T-cell (primary cell): ENCODE measurements at regions not wholly inside any gene's neighbourhood (a gene's known extent, or its start where the extent isn't known, plus 50 kb on each side); places are given as distances from the start of the nearest gene placed in this dataset.

Source experiments
- ATAC-seq, 4 experiments: fragments of 200-7000 bp in 3 of 4; fragments of 150-1000 bp in 1 of 4; cut with Tn5 transposase; replicated peaks in 1 of 4; 1 replicate in 3 of 4; 2 replicates in 1 of 4; pipeline ENCODE4 v1.10.0; 2021; ENCODE audit warnings: moderate library complexity in 3 of 4, mild to moderate bottlenecking in 2 of 4, moderate number of reproducible peaks in 1 of 4
- CTCF ChIA-PET, 2 donors: fragments of 300-600 bp; sonication (Branson Sonifier 250); formaldehyde crosslinking; loops; one replicate each; lab custom pipeline; 2022; ENCODE audit warnings: antibody characterized with exemption in 2 of 2; lab: Charles Lee
- POLR2A ChIA-PET, 2 donors: fragments of 300-600 bp; sonication (Branson Sonifier 250); formaldehyde crosslinking; loops; one replicate each; lab custom pipeline; 2022; ENCODE audit warnings: antibody characterized with exemption in 2 of 2; lab: Charles Lee
- DNase-seq, 35 experiments: peaks; one replicate each; pipeline versions ENCODE4 v3.0.0 to v3.0.0-alpha.2; 2013 to 2023
- H3K27ac ChIP-seq: one replicate; pipeline ENCODE4 v1.5.1; 2013; ENCODE audit warnings: low read length
- H3K27me3 ChIP-seq, 2 experiments: replicated peaks in 1 of 2; 1 replicate in 1 of 2; 2 replicates in 1 of 2; pipeline versions ENCODE4 v1.6.1 to v1.7.0; 2013; ENCODE audit warnings: low read length in 1 of 2, mixed read lengths in 1 of 2; ENCODE audit not compliant: control insufficient read depth in 2 of 2, insufficient read depth in 2 of 2; ENCODE audit errors: extremely low read depth in 1 of 2
- H3K36me3 ChIP-seq, 2 donors: 1 replicate in 1 of 2; 2 replicates in 1 of 2; pipeline versions ENCODE4 v1.6.1 to v1.7.0; 2013; ENCODE audit warnings: low read length in 1 of 2; ENCODE audit not compliant: control insufficient read depth in 2 of 2, insufficient read depth in 1 of 2; ENCODE audit errors: extremely low read depth in 1 of 2
- H3K4me1 ChIP-seq, 2 experiments: 1 replicate in 1 of 2; 2 replicates in 1 of 2; pipeline versions ENCODE4 v1.6.1 to v1.7.0; 2013; ENCODE audit warnings: low read length in 2 of 2, mixed read lengths in 1 of 2; ENCODE audit not compliant: insufficient read depth in 2 of 2, control insufficient read depth in 1 of 2; ENCODE audit errors: extremely low read depth in 1 of 2
- H3K4me3 ChIP-seq, 2 donors: 1 replicate in 1 of 2; 2 replicates in 1 of 2; pipeline versions ENCODE4 v1.5.1 to v1.7.0; 2013; ENCODE audit warnings: mild to moderate bottlenecking in 2 of 2, low read length in 1 of 2, moderate library complexity in 1 of 2; ENCODE audit not compliant: control insufficient read depth in 1 of 2; ENCODE audit errors: extremely low read depth in 1 of 2
- H3K9me3 ChIP-seq: 2 replicates; pipeline ENCODE4 v1.7.0; 2013
- H3K27ac Mint-ChIP-seq, 2 donors: one replicate each; pipeline ENCODE4 v1.8.0; 2020 to 2021; ENCODE audit warnings: mild to moderate bottlenecking in 2 of 2, mixed read lengths in 2 of 2
- H3K27me3 Mint-ChIP-seq, 2 donors: one replicate each; pipeline ENCODE4 v1.8.0; 2021 to 2022; ENCODE audit warnings: mixed read lengths in 2 of 2
- H3K36me3 Mint-ChIP-seq: one replicate; pipeline ENCODE4 v1.8.0; 2021; ENCODE audit warnings: mixed read lengths
- H3K4me1 Mint-ChIP-seq, 3 donors: one replicate each; pipeline ENCODE4 v1.8.0; 2020 to 2022; ENCODE audit warnings: mixed read lengths in 3 of 3, mild to moderate bottlenecking in 1 of 3
- H3K4me3 Mint-ChIP-seq, 3 donors: one replicate each; pipeline ENCODE4 v1.8.0; 2020 to 2022; ENCODE audit warnings: mild to moderate bottlenecking in 3 of 3, mixed read lengths in 3 of 3, moderate library complexity in 3 of 3
- H3K9me3 Mint-ChIP-seq, 3 donors: one replicate each; pipeline ENCODE4 v1.8.0; 2020 to 2022; ENCODE audit warnings: mixed read lengths in 3 of 3
- WGBS: methylation state at CpG from one replicate; pipeline ENCODE4 v1.1.5; 2013; ENCODE audit warnings: missing lambda C conversion rate; ENCODE audit not compliant: insufficient coverage; 5-methylcytosine and 5-hydroxymethylcytosine counted together

DNA sequence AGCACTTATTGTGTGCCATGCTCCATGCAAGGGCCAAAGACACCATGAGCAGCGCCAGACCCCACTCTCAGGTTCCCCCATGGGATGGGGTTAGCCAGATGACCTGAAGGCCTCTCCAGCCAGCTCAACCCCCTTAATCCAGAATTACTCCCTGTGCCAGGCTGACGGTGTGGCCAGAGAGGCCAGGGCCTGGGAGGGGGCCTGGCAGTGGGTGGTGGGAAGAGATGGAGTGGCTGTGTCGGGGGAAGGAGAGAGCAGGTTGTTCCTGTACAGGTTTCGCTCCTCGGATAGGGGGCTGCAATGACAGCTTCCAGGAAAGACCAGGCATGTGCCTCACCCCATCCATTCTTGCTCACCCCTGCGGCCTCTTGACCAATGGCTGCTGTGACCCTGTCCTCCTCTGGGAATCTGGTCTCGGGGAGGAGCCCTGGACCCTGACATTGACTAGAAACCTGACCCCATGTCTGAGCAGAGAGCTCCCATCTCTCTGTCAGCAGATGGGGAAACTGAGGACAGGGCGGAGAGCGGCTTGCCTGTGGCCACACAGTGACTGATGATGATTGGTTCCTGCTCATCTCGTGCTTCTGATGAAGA is 345.3 kb downstream of the MATN1 start:
- Mint-ChIP-seq H3K27ac (no peak overlapping the region), H3K4me1 (peaks cover 0 to 4% (median 1%) of the 10 kb centered on the region in 3 donors), H3K36me3 (no peaks in the 10 kb centered on the region), H3K4me3 (no peak overlapping the region), H3K9me3 (no peaks in the 10 kb centered on the region), H3K27me3 (peaks cover 26 to 42% of the 10 kb centered on the region in 2 donors)
- Histone ChIP-seq H3K9me3 (no peaks in the 10 kb centered on the region), H3K27ac (no peak overlapping the region), H3K36me3 (no peaks in the 10 kb centered on the region), H3K27me3 (peaks cover 0 to 49% of the 10 kb centered on the region in 2 experiments), H3K4me1 (peaks cover 0 to 5% of the 10 kb centered on the region in 2 experiments), H3K4me3 (no peak overlapping the region)
- no peak for ATAC-seq
- 46% methylated on average over 3 of the region's 10 CpGs for WGBS
- peak in 1 of 35 experiments; percentile 21 for DNase-seq
- POLR2A ChIA-PET, result no interaction called here
- CTCF ChIA-PET, result no interaction called here

DNA sequence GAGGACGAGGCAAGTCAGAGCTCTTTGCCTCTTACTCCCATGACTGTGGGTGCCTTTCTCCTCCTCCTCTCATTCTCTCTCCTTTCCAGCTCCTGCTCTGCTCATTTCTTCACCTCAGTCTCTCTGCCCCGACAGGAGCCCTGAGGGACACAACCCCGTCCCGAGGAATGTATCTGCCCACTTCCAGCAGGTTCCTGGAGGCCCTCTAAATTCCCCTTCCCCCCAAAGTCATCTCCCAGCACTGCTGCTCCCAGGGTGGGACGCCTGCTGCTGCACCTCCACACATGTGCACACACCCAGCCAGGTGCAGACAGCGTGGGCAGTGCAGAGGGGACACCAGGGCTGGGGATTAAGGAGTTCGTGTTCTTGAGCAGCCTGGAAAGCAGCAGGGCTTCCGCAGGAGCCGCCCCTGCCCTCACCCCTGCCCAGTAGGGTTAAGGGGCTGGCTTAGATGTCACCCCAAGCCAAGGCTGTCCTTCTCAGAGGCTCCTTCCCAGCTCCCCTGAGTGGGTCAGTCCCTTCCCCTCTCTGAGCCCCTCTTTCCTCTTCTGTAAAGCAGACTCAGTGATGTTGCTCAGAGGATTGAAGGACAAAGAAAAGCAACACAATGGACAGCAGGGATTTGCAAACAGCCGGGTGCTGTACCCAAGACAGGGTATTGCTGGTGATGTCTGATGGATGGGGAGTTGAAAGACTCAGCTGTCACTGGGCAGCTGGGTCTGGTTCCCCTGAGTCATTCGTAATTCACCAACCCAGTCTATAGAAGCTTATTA is 346.0 kb downstream of the MATN1 start:
- peaks cover 0 to 5% of the 10 kb centered on the region in 2 experiments for H3K4me1 ChIP-seq
- H3K9me3 Mint-ChIP-seq, result no peaks in the 10 kb centered on the region
- no peaks in the 10 kb centered on the region for H3K36me3 Mint-ChIP-seq
- no peak overlapping the region for H3K27ac Mint-ChIP-seq
- no peak overlapping the region for H3K27ac ChIP-seq
- no peak overlapping the region for H3K4me3 ChIP-seq
- ATAC-seq, result no peak
- peaks cover 0 to 53% of the 10 kb centered on the region in 2 experiments for H3K27me3 ChIP-seq
- no peak overlapping the region for H3K4me3 Mint-ChIP-seq
- peaks cover 19 to 40% of the 10 kb centered on the region in 2 donors for H3K27me3 Mint-ChIP-seq
- ChIA-PET CTCF (no interaction called here), POLR2A (no interaction called here)
- H3K9me3 ChIP-seq, result no peaks in the 10 kb centered on the region
- H3K36me3 ChIP-seq, result no peaks in the 10 kb centered on the region
- peak in 1 of 35 experiments; percentile 1 for DNase-seq
- 47% methylated on average over 3 of the region's 11 CpGs for WGBS
- peaks cover 0 to 4% (median 1%) of the 10 kb centered on the region in 3 donors for H3K4me1 Mint-ChIP-seq

DNA sequence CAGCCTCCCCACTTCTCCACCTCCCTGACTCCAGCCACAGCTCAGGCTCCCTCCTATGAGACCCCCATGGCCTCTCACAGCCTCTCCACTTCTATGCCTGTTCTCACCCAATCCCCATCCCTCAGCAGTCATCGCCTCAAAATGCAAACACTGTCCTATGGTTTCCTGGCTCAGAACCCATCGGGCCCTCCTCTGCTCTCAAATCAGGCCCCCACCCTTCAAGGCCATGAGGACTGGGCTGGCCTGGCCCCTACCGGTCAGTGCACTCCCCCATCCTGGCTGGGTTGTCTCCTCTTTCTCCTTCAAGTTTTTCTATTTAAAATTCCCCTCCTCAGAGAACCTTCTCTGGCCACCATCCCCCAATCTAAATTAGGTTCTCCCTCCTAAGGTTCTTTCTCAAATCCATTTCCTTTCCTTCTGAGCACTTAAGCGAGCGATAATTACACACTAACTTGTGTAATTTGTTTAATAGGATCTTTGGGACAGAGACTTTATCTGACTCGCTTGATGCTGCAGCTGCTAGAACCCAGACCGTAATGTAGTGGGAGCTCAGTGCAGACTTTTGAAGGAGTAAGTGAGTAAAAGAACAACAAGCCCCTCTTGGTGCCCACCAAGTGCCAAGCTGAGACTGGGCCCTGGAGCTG is 347.2 kb downstream of the MATN1 start:
- Histone ChIP-seq H3K36me3 (no peaks in the 10 kb centered on the region), H3K4me3 (no peak overlapping the region), H3K9me3 (no peaks in the 10 kb centered on the region), H3K4me1 (peaks cover 0 to 5% of the 10 kb centered on the region in 2 experiments), H3K27ac (no peak overlapping the region), H3K27me3 (peaks cover 0 to 48% of the 10 kb centered on the region in 2 experiments)
- Mint-ChIP-seq H3K4me3 (no peak overlapping the region), H3K27ac (no peak overlapping the region), H3K9me3 (no peaks in the 10 kb centered on the region), H3K4me1 (peaks cover 0 to 4% (median 1%) of the 10 kb centered on the region in 3 donors), H3K27me3 (peaks cover 17 to 39% of the 10 kb centered on the region in 2 donors), H3K36me3 (no peaks in the 10 kb centered on the region)
- ChIA-PET POLR2A (no interaction called here), CTCF (no interaction called here)
- DNase-seq, result peak in 1 of 35 experiments; percentile 4
- WGBS, result 73% methylated on average over 5 of the region's 7 CpGs
- no peak for ATAC-seq

GRCh38 chr1:30375156-30375555 is 348.2 kb downstream of the MATN1 start:
- Mint-ChIP-seq H3K27ac (no peak overlapping the region), H3K9me3 (no peaks in the 10 kb centered on the region), H3K27me3 (peaks cover 21 to 39% of the 10 kb centered on the region in 2 donors), H3K36me3 (no peaks in the 10 kb centered on the region), H3K4me3 (no peak overlapping the region), H3K4me1 (no peaks in the 10 kb centered on the region)
- ChIA-PET CTCF (no interaction called here), POLR2A (no interaction called here)
- Histone ChIP-seq H3K4me1 (peaks cover 0 to 2% of the 10 kb centered on the region in 2 experiments), H3K27me3 (peaks cover 0 to 45% of the 10 kb centered on the region in 2 experiments), H3K9me3 (no peaks in the 10 kb centered on the region), H3K27ac (no peak overlapping the region), H3K4me3 (no peak overlapping the region), H3K36me3 (no peaks in the 10 kb centered on the region)
- 76% methylated on average over 5 of the region's 7 CpGs for WGBS
- no peak for ATAC-seq
- DNase-seq, result no peak

DNA sequence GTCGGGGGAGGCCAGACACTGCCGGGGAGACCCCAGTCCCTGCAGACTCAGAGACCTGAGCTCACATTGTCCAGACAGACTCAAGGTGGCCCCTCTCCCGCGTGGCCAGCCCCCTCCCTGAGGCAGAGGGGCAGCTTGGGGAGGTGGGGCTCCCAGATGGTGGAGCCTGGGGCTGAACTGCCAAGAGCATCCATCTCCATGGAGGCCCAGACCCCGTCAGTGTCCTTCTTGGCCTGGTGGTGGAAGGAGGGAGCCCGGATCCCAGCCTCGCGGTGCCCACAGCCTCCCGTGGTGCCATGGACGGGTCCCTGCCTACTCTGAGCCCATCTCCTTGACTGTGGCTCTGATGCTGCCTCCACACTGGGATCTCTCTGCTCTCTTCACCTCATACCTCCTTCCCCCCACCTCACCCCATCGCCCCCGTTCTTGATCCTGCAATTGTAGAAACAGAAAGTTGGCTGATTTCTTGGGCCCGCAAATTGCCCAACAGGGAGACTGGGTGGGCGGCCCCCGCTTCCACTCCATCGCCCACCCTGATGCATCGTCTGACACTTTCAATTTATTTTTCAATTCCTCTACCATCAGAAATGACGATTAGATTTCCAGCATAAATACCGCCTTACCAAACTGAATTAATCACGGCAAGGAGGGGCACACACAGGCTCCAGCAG is 348.9 kb downstream of the MATN1 start:
- CTCF ChIA-PET, result no interaction called here
- no peaks in the 10 kb centered on the region for H3K4me1 Mint-ChIP-seq
- Histone ChIP-seq H3K4me1 (no peaks in the 10 kb centered on the region), H3K36me3 (no peaks in the 10 kb centered on the region), H3K27ac (no peak overlapping the region), H3K9me3 (no peaks in the 10 kb centered on the region), H3K27me3 (peaks cover 0 to 40% of the 10 kb centered on the region in 2 experiments), H3K4me3 (no peak overlapping the region)
- POLR2A ChIA-PET, result interaction anchor here in 1 of 2 donors (0.9 kb wide), 1 partner anchor 11 kb away, joined by 4 read pairs; no protein-coding TSS in a partner anchor
- peaks cover 19 to 37% of the 10 kb centered on the region in 2 donors for H3K27me3 Mint-ChIP-seq
- no peak for ATAC-seq
- WGBS, result 80% methylated on average over 14 of the region's 20 CpGs
- peak in 1 of 35 experiments; percentile 18 for DNase-seq
- H3K9me3 Mint-ChIP-seq, result no peaks in the 10 kb centered on the region
- no peak overlapping the region for H3K27ac Mint-ChIP-seq
- H3K4me3 Mint-ChIP-seq, result no peak overlapping the region
- H3K36me3 Mint-ChIP-seq, result no peaks in the 10 kb centered on the region
